Vagina (tissue), 2 donors: ENCODE measurements at regions not wholly inside any gene's neighbourhood (a gene's known extent, or its start where the extent isn't known, plus 50 kb on each side); places are given as distances from the start of the nearest gene placed in this dataset.

Source experiments
- DNase-seq, 2 donors: peaks; one replicate each; pipeline ENCODE4 v3.0.0-alpha.2; 2017; ENCODE audit errors: extremely low spot score in 2 of 2
- H3K27ac ChIP-seq: fragments of 200-600 bp; sonication (generic); one replicate; pipeline ENCODE4 v1.5.1; 2019
- H3K27me3 ChIP-seq: fragments of 200-600 bp; sonication (generic); one replicate; pipeline ENCODE4 v1.5.1; 2019
- H3K36me3 ChIP-seq, 2 donors: fragments of 200-600 bp; sonication (generic); one replicate each; pipeline ENCODE4 v1.5.1; 2017 to 2019
- H3K4me1 ChIP-seq: fragments of 200-600 bp; sonication (generic); one replicate; pipeline ENCODE4 v1.5.1; 2019
- H3K4me3 ChIP-seq, 2 donors: fragments of 200-600 bp; sonication (generic); 1 replicate in 1 of 2; 2 replicates in 1 of 2; pipeline ENCODE4 v1.5.1; 2016 to 2019
- H3K9me3 ChIP-seq: fragments of 200-600 bp; sonication (generic); one replicate; pipeline ENCODE4 v1.5.1; 2019
- POLR2A ChIP-seq, 2 donors: fragments of 450-650 bp; IDR thresholded peaks; one replicate each; pipeline ENCODE4 v1.6.1; 2017; ENCODE audit warnings: antibody characterized with exemption in 2 of 2, mild to moderate bottlenecking in 2 of 2, moderate library complexity in 2 of 2
- POLR2AphosphoS5 ChIP-seq, 2 donors: sonication (generic); formaldehyde crosslinking; IDR thresholded peaks; one replicate each; pipeline ENCODE4 v1.9.0; 2017; ENCODE audit warnings: antibody characterized with exemption in 2 of 2, mild to moderate bottlenecking in 2 of 2, low read depth in 1 of 2; ENCODE audit not compliant: insufficient read depth in 1 of 2
- intact Hi-C: fragments of 100-400 bp; cut with DNase I; formaldehyde crosslinking; loops from one replicate; pipeline ENCODE4 v1.15.1; 2023
- TF ChIP-seq, protein P1 (sequence below), 3 experiments: fragments of 450-650 bp in 2 of 3; fragments of 200-600 bp in 1 of 3; sonication (generic) in 1 of 3; IDR thresholded peaks; one replicate each; pipeline ENCODE4 v1.5.1; 2017 to 2019; ENCODE audit warnings: antibody characterized with exemption in 3 of 3, mild to moderate bottlenecking in 2 of 3, moderate library complexity in 2 of 3

DNA sequence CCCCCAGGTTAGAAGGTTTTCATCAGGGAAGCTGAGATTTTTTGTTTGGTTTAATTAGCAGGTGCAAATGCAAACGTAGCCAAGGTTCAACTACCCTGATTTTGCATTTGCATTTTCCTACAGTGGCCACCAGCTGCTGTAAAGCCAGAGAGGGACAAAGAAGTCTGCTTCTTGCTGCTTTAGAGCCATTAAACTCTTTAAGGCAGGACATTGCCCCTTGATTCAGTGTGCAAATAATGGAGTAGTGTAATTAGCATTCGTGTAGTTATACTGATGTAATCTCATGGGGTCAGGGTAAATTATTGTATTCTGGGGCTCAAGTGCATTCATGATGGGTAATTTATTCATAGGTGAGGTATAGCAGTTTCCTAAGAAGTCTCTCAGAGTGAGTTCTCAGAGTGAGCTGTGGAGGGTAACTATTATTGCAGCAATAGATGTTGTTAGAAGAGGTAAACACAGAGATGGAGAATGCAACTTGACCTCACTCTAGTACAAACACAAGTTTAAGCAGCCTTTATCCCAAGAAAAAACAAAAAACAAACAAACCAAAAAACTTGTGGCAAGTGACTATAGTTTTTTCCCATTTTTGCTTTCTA is 526.5 kb downstream of the KIF4B start:
- TF ChIP-seq POLR2A (IDR thresholded peaks at IDR 0.05) (no peak), POLR2AphosphoS5 (IDR thresholded peaks at IDR 0.05; ENCODE audit: insufficient read depth in 1 of 2, low read depth in 1 of 2) (no peak)
- TF ChIP-seq, protein P1, sequence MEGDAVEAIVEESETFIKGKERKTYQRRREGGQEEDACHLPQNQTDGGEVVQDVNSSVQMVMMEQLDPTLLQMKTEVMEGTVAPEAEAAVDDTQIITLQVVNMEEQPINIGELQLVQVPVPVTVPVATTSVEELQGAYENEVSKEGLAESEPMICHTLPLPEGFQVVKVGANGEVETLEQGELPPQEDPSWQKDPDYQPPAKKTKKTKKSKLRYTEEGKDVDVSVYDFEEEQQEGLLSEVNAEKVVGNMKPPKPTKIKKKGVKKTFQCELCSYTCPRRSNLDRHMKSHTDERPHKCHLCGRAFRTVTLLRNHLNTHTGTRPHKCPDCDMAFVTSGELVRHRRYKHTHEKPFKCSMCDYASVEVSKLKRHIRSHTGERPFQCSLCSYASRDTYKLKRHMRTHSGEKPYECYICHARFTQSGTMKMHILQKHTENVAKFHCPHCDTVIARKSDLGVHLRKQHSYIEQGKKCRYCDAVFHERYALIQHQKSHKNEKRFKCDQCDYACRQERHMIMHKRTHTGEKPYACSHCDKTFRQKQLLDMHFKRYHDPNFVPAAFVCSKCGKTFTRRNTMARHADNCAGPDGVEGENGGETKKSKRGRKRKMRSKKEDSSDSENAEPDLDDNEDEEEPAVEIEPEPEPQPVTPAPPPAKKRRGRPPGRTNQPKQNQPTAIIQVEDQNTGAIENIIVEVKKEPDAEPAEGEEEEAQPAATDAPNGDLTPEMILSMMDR (IDR thresholded peaks at IDR 0.05): no peak
- H3K4me3 ChIP-seq: no peak overlapping the region
- intact Hi-C loops: no loop called here
- H3K4me1 ChIP-seq: no peaks in the 10 kb centered on the region
- H3K9me3 ChIP-seq: no peaks in the 10 kb centered on the region
- no peak overlapping the region for H3K27ac ChIP-seq
- no peak for DNase-seq
- no peaks in the 10 kb centered on the region for H3K27me3 ChIP-seq
- H3K36me3 ChIP-seq: no peaks in the 10 kb centered on the region

DNA sequence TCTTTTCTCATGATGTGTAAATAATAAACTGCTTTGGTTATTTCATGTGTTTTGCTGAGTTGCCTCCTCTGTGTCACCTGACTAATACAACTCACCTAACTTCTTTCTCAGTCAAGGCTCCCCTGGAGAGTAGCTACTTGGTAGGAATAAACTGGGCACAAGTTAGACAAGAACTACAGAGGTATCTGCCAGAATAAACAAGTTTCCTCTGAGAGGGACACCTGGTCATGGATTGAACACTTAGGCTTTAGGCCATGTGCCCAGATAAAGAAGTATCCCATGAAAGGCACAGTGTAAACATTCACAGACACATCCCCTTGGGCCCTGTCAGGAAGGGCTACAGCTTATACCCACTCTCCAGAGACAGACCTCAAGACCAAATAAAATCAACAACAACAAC is 532.5 kb downstream of the KIF4B start:
- H3K4me1 ChIP-seq: no peaks in the 10 kb centered on the region
- intact Hi-C loops: no loop called here
- TF ChIP-seq, protein P1 (IDR thresholded peaks at IDR 0.05): no peak
- TF ChIP-seq POLR2A (IDR thresholded peaks at IDR 0.05) (no peak), POLR2AphosphoS5 (IDR thresholded peaks at IDR 0.05; ENCODE audit: insufficient read depth in 1 of 2, low read depth in 1 of 2) (no peak)
- no peak for DNase-seq
- H3K27ac ChIP-seq: no peak overlapping the region
- H3K27me3 ChIP-seq: no peaks in the 10 kb centered on the region
- H3K9me3 ChIP-seq: no peaks in the 10 kb centered on the region
- H3K36me3 ChIP-seq: no peaks in the 10 kb centered on the region
- H3K4me3 ChIP-seq: no peak overlapping the region

DNA sequence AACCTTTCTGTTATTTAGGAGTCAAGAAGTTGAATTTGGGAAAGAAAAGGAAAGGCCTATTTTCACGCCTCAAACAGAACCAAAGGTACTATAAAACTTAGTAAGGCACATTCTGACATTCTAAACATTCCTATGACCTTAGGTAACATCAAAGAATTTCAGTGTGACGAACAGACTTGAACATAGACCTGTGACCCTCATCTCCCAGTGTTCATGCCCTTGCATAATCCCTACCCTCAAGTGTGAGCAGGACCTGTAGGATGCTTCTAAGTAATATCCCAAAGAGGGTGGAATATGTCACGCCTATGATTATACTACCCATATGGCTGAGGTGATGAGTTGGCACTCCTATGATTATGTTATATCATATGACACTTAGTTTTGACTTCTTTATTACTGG is 540.9 kb downstream of the KIF4B start:
- Histone ChIP-seq H3K4me3 (no peak overlapping the region), H3K4me1 (no peaks in the 10 kb centered on the region), H3K36me3 (no peaks in the 10 kb centered on the region), H3K9me3 (no peaks in the 10 kb centered on the region), H3K27ac (no peak overlapping the region), H3K27me3 (no peaks in the 10 kb centered on the region)
- intact Hi-C loops: no loop called here
- DNase-seq: no peak
- TF ChIP-seq, protein P1 (IDR thresholded peaks at IDR 0.05): no peak
- no peak for TF ChIP-seq POLR2A (IDR thresholded peaks at IDR 0.05)
- TF ChIP-seq POLR2AphosphoS5 (IDR thresholded peaks at IDR 0.05; ENCODE audit: insufficient read depth in 1 of 2, low read depth in 1 of 2): no peak

DNA sequence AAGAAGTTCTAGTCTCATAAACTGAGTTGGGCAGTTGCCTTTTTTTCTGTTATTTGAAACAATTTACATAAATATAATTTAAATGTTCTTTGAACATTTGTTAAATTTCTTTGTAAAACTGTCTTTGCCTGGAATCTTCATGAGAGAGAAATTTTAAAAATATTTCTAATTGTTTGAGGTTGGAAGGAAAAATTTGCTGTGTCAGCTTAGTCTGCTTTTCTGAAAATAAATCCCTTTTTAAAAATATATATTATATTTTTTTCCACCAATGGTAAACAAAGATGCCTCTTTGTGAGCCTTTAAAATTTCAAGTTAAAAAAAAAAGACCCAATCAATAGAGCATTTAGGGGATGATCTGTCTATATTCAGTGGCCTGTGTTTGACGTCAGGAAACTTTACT is 542.7 kb downstream of the KIF4B start:
- Histone ChIP-seq H3K9me3 (no peaks in the 10 kb centered on the region), H3K4me3 (no peak overlapping the region), H3K4me1 (no peaks in the 10 kb centered on the region), H3K27me3 (no peaks in the 10 kb centered on the region), H3K36me3 (no peaks in the 10 kb centered on the region), H3K27ac (no peak overlapping the region)
- DNase-seq: no peak
- intact Hi-C loops: no loop called here
- TF ChIP-seq POLR2AphosphoS5 (IDR thresholded peaks at IDR 0.05; ENCODE audit: insufficient read depth in 1 of 2, low read depth in 1 of 2) (no peak), POLR2A (IDR thresholded peaks at IDR 0.05) (no peak)
- TF ChIP-seq, protein P1 (IDR thresholded peaks at IDR 0.05): no peak

DNA sequence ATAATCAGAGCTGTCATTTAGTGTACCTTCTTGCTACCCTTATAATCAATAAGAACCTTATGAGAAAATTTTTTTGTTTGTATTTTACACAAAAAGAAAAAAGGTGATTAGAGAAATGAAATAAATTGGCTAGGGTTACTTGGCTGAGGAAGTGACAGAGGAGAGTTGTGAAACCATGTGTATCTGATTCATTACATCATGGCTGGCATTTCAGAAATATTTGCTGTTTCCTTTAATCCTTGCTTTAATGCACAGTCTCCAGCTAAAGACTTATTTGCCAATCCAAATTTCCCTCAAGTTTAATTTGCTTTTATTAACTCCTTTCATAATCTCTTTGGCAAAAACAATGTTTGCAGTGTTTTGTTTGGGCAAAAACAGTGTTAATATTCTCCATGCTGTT is 543.1 kb downstream of the KIF4B start:
- Histone ChIP-seq H3K4me3 (no peak overlapping the region), H3K36me3 (no peaks in the 10 kb centered on the region), H3K4me1 (no peaks in the 10 kb centered on the region), H3K9me3 (no peaks in the 10 kb centered on the region), H3K27ac (no peak overlapping the region), H3K27me3 (no peaks in the 10 kb centered on the region)
- DNase-seq: no peak
- TF ChIP-seq POLR2AphosphoS5 (IDR thresholded peaks at IDR 0.05; ENCODE audit: insufficient read depth in 1 of 2, low read depth in 1 of 2): no peak
- TF ChIP-seq POLR2A (IDR thresholded peaks at IDR 0.05): no peak
- TF ChIP-seq, protein P1 (IDR thresholded peaks at IDR 0.05): no peak
- intact Hi-C loops: no loop called here
